Activated naive CD4-positive, alpha-beta T cell treated with anti-CD3 and anti-CD28 coated beads, Interleukin-2, amount 50 U/mL, for 16 hours (primary cell): ENCODE measurements at regions not wholly inside any gene's neighbourhood (a gene's known extent, or its start where the extent isn't known, plus 50 kb on each side); places are given as distances from the start of the nearest gene placed in this dataset.

Source experiments
- DNase-seq: peaks from one replicate; pipeline ENCODE4 v3.0.0-alpha.2; 2020

DNA sequence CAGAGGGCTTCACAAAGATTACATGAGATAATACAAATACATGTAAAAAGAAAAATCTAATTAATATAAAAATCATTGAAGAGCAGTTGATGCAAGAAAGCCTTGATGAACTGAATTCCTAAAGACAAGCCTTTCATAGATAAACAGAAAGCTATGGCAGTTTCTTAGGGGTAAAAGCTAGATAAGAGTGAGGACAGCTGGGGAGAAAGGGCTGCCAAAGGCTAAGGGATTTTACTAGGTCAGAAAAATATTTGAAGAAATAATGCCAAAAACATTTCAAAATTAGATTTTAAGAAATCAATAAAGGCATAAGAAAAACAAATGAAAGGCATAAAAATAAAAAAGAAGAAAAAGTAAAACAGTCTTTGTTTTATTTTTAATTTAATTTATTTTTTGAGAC is 107.9 kb upstream of the ZNF366 start:
- DNase-seq: no peak

DNA sequence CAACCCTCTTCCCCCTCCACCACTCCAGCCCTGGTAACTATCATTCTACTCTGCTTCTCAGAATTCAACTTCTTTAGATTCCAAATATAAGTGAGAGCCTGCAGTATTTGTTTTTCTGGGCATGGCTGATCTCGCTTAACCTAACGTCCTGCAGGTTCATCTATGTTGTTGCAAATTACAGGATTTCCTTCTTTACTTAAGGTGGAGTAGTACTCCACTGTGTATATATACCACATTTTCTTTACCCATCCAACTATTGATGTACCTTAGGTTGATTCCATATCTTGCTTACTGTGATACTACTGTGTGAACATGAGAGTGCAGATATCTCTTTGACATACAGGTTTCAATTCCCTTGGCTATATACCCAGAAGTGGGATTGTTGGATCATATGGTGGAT is 106.3 kb upstream of the ZNF366 start:
- no peak for DNase-seq

DNA sequence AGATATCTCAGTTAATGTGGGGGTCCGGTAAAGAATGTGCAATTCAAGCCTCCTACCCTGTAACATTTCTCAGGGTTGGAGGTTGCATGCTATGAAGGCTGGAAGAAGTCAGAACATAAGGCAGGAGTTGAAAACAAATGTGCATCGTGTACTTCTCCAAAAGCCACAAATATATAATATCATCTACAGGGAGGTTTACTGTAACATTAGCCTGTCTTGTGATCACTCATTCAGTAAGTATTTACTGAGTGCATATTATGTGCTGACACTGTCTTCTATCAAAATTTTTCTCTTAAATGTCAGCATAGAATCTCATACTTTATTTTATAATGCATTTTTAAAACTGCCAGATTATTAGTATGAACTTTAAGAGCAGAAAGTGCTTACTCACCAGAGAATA is 105.6 kb upstream of the ZNF366 start:
- DNase-seq: no peak

DNA sequence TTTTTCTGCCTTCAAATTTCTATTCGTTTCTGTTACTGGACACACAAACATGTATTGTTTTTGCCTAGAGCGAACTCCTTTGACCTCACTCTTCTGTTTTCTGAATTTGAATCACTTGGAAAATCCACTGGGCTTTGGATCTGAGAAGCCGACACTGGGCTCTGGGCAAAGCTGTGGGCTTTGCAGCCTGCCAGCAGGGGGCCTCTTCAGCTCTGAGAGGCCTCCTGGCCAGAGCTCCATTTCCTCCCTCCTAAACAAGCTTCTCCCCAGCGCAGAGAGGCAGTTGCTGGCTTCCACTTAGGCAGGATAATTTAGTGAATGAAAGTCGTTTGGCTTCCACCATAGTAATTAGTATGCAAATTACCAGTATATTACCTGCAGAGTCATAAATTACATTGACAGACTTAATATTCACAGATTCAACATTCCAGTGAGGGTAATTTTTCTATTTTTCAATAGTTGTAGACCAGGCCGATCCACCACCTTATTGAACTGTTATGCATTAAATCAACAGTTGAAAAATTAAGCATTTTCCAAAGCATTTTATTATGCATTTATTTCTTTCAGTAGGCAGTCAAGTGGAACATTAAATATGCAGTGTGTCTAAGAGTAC is 104.0 kb upstream of the ZNF366 start:
- peak; percentile 39 for DNase-seq

DNA sequence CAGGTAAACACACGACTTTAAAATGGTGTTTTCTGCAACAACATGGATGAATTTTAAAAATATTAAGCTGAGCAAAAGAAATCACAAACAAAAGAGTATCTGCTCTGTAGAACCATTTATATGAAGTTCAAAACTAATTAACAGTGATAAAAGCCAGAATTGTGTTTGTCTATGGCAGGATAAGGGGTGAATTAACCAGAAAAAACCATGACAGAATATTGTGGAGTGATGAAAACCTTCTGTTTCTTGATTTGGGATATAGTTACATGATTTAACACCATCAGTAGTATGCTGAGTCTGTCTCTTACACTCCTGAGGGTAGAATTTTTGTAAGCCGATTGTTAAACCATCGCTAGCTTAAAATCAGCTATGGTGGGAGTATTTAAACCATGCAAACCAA is 101.7 kb upstream of the ZNF366 start:
- no peak for DNase-seq

DNA sequence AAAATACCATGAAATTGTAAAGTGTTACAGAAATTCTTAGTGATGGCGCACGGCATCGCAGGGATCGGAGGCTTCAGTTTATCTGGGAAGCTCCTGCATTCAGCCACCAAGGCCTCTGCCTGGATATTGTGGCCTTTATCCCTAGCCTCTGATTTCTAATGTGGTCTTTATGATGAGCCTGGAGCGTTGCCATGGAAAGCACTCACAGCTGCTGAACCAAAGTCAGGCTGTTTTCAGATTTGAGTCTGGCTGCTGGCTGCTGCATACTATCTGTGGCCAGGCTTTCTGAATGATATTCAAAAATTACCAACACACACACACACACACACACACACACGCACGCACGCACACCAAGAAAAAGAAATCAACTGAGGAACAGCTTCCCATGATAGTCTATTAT is 101.1 kb upstream of the ZNF366 start:
- DNase-seq: no peak

DNA sequence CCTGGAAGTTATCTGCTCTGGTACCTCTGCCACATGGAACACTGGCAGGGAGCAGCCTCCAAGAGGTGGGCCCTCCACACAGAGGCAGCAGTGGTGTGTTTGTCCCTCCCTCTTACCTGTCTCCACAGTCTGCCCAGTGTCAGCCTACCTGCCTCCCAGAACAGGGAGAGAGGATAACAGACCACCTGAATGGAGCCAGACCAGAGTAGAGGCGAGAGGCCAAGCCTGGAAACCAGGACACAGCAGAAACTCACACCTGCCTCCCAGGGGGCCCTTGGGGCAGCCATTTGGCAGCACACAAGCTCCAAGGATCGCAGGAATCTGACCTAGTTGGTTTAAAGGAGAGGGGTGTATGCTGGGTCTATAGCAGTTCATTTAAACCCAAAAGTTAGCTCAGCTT is 100.2 kb upstream of the ZNF366 start:
- DNase-seq: no peak

DNA sequence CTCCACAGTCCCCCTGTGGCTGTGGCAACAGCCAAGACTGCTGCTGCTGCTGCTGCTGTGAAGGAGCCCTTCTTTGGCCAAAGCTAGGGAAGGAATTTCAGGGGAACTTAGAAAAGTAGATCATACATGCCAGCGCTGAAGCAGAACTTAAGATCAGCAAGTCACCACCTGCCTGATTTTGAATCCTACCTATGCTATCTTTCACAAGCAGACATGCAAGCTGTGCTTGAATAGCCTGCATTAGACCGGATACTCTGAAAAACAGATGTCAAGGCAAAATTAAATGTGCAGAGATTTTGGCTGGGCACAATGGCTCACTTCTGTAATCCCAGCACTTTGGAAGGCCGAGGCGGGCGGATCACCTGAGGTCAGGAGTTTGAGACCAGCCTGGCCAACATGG is 99.3 kb upstream of the ZNF366 start:
- no peak for DNase-seq

DNA sequence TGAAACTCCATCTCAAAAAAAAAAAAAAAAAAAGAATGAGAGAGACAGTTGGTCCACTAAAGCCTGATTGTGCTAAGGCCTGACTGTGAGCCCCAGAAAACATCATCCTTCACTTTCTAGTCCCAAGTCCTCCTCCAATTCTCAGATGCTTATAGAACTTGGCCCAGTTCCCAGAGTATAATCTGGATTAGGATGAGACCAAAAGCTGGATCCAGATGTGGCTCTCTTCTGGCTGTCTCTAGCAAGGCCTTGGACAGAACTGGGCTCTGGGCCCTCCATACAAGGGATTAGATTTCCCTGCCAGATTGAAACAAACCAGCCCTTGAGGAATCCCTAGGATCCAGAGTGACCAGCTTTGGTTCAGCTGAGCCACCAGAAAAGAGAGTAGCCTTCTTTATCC is 98.4 kb upstream of the ZNF366 start:
- DNase-seq: no peak

DNA sequence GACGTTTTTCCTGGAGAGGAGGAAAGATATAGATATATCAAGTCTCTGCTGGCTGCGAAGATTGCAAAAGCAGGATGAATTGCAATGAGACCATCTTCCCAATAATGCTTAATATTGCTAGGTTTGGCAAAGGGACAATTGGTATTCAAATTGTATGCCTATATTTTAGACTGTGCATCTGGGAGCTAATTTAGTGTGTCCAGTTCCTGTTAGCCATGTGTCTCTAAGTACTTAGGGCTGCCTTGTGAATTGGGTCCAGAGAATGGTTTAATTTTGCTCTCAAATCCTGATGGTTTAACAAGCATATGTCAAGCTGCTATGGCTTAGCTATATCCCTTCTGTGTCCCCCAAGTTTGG is 97.6 kb upstream of the ZNF366 start:
- DNase-seq: no peak

DNA sequence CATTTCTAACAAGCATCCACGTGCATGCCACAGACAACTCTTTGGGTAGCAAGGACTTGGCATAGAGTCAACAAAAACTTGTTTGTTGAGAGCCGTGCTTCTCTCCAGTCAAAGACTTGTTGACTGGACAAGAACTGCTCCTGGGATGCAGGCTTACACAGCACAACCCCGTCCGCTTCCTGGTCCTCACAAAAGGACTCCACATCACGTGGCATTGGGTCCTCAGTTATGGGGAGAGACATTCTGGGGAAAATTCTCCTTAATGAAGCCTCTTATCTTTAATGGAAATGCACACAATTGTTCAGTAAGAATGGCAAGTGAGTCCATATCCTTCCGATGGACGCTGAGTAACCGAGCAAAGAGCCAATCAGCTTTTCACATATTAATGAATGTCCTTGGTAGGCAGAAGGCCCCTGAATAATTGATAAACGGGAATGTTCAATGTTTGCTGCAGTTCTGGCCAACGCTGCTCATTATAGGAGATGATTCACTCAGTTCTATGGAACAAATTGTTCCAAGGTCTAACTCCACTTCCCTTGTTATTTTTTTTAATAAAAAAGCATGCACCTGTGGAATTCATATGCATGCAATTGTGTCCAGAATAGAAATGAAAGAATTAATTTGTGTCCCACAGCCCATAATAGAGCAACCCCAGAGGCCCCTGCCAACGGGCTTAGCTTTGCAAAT is 97.0 kb upstream of the ZNF366 start:
- DNase-seq: no peak

DNA sequence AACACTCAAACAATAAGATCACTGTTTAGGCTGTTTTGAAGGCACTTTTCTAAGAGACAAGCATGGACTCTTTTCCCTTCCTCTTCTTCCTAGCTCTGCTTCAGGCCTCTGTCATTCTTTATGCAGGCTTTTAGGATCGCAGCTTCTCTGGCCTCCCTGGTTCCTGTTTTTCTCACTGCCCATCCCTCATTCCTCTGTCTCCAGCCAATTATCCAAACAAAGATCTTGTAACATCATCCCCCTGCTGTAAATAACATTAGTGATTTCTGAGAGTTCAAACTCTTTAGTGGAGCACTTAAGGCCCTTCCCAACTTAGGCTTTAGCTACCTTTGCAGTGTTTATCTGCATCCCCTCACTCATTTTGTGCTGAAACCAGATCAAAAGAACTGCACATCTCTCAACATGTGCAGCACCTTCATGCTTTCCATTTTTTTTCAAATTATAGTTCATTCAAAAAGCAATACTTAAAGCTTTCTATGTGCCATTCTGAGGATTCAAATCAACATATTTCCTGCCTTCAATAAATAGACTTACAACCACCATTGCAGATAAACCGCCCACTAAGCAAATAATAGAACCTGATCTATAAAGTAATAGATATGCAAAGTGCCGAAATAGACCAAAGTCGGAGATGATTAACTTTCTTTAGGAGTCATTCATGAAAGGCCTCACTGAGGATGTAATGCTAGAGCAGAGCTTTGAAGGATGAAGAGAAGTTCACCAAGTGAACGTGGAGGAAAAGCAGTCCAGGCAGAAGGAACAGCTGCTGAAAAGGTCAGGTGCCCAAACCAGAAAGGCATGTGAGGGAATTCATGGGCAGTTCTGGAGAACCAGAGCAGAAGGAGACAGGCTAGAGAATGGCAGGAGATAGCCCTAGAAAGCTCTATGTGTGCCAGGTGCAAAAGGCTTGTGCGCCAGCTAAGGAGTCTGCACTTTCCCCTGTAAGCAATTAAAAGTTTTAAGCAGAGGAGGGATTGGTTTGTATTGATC is 95.8 kb upstream of the ZNF366 start:
- DNase-seq: no peak

DNA sequence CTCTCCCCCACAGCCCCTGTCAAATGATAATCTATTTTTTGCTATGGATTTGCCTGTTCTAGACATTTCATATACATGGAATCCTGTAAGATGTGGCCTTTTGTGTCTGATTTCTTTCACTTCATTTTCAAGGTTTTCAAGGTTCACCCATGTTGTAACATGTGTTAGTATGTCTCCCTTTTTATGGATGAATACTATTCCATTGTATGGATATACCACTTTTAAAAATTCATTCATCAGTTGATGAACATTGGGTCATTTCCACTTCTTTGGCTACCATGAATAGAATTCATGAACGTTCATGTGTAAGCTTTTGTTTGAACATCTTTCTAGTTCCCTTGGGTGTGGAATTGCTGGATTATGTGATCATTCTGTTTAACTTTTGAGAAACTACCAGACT is 94.7 kb upstream of the ZNF366 start:
- DNase-seq: no peak

DNA sequence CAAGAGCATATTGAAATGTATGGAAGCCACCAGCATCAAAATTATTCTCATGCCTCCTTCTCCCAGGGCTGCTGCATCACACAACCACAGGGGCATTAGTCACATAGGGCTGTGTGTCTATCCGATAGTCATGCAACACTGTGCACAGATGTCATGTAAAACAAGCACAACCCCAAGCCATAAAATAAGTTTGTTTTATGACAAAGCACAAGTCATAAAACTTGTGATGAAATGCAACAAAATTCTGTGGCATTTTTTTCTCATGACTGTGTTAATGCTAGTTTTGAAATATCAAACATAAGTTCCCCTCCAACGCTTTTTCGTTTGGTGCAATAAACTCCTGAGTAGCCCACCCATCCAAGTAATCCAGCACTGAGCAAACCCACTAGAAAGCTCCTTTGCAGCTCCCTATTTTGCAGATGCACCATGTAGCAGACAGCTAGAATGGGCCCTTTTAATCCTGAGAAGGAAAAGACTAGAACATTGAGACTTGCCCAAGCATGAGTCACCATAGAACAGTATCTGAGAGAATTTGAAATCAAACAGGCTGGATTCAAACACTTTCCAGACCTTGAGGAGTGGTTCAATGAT is 93.3 kb upstream of the ZNF366 start:
- no peak for DNase-seq

DNA sequence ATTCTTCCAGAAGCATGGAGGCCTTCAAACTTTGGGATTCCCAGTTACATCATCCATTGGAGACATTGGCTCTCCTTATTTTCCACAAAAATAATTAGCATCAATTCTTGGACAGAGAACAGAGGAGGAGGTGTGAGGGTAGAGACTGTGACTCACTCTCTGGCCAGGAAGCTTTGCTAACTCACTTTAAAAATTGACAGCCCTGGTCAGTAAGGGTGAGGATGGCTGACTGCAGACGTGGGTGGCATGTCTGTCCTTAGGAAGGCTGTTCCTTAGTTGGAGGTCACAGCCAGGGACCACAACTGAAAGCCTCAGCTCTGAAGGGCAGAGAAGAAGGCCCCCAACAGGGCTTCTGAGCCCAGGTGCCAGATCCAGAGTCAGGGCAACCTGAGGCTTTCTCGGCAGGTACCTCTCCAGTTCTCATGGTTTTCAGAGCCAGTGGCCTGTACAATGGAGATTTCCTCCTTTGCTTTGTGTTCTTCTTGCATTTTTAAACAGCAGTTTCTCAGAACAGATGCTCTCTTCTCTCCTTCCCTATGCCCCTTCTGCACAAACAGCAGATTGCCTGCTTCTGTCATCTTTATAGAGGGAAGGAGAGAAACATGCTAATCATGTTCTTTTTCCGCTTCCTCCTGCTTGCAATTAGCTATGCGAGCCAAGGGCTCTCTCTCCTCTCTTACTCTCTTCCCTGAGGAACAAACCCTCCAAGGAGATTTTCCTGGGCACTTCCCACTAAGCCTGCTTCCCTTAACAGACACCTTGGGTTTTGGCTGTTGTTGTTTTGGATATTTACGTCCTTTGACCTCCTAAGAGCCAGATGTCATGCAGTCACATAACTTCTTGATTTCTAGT is 92.5 kb upstream of the ZNF366 start:
- DNase-seq: no peak

DNA sequence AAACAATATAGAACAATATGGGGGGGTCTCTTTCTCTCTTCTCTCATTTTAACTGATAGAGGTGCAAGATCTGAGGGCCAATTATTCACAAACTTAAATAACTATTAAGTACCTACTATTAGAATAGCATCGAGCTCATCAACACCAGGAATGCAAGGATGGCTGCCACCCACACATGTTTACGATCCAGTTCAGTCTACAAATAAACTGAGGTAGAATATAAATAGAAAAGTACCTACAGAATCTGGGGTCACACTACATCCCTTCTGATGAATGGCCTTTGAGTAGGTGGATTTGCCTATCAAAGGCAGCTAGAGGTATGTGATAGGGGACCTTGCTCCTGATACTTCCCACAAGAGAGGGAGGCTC is 91.8 kb upstream of the ZNF366 start:
- DNase-seq: no peak

DNA sequence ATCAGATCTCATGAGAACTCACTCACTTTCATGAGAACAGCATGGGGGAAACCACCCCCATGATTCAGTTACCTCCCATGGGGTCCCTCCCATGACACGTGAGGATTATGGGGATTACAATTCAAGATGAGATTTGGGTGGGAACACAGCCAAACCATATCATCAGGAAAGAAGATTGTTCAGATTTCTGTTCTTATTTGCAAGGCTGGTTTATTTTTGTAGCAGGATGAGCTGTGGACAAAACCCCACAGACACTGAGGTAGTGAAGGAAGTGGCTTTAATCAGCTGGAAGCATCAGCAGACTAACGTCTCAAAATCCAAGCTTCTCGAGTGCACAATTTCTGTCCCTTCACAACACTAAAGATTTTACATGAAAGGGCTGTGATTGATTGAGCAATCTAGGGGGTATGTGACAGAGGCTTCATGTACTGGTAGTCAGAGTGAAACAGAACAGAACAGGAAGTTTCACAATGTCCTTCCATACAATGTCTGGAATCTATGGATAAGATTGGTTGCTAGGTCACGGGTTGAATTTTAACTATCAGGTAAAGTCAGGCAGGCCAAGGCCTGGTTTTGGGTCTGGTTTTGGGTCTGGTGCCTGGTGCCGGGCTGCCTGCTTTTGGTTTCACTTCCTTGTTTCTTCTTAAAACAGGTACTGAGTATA is 91.3 kb upstream of the ZNF366 start:
- no peak for DNase-seq

DNA sequence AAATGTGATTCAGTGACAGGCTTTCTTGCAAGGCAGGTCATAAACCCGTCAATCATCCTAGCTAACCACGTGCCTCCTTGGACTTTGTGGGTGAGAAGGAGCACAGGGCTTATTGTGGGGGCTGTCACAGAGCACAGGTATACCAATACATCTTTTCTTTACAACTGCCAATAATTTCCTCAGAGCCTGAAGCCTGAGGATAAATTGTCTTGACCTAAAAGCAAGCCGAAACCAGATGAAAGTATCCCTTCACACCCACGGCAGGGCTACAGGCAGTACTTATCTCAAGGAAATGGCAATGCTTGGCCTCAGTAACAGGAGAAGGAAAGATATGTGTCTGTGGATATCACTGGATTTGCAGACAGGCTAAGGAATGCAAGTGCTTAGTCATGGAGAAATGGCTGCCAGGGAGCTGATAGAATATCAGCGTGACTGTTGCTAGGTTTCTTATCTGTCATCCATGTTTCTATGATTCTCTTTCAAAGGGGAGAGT is 90.3 kb upstream of the ZNF366 start:
- DNase-seq: no peak

DNA sequence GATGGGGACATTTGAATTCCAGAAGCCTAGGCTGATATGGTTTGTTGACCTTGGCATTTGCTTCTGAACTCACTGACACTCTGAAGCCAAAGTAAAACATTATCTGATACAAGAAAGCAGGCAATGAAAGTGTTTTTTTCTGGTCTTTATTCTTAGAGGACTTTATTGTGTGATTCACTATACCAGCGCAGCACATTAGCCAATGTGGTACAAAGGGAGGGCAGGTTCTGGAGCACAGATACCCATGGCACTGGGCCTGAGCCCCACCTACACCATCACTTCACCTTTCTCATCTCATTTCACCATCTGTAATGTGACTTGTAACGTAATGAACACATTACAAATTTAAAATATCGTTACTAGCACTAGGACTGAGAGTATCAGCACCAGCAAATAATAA is 89.7 kb upstream of the ZNF366 start:
- DNase-seq: no peak

DNA sequence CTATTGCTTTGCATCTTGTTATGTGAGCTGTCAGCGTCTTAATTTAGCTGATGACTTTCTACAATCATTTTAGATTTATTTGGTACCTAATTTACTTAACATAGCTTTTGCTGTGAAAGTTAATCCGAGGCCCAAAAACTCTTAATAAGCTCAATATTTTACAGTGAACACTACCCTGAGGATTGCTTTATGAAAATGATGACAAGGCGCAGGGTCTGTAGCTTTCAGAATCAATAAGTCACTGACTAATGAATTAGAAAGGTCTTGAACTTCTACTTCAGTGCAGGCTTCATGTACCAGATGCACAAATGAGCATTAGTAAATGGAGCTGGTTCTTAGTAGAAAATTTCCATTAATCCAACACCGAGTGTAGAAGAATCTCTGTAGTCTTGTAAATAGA is 81.4 kb upstream of the ZNF366 start:
- DNase-seq: no peak

DNA sequence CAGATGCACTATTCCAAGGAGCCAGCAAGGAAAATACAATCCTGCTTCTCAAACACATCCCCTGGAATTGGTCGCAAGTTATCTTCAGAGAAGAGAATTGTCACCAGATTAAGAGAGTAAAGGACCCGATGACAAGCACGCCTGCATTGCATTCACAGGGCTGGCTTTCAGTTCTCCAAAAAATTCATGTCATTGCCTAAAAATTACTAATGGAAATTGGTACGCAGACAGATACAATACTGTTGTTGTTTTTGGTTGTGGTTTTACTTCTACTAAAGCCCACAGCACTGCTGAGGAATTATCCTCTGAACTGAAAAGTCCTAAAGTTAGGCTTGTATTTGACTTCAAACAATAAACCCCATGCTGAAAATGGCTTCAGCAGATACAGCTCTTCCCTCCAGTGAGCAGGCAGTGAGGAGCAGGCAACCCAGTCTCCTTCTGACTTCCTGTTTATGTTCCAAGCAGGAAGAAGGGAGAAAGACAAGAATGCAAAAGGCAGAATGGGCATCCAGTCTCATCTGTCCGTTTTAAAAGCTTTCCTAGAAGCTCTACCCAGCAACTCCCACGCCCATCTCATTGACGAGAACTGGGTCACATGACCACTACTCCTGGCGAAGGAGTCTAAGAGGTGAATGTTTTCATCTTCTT is 80.6 kb upstream of the ZNF366 start:
- DNase-seq: no peak
